ENCODE measurements at regions not wholly inside any gene's neighbourhood (a gene's known extent, or its start where the extent isn't known, plus 50 kb on each side); places are given as distances from the start of the nearest gene placed in this dataset.

DNA sequence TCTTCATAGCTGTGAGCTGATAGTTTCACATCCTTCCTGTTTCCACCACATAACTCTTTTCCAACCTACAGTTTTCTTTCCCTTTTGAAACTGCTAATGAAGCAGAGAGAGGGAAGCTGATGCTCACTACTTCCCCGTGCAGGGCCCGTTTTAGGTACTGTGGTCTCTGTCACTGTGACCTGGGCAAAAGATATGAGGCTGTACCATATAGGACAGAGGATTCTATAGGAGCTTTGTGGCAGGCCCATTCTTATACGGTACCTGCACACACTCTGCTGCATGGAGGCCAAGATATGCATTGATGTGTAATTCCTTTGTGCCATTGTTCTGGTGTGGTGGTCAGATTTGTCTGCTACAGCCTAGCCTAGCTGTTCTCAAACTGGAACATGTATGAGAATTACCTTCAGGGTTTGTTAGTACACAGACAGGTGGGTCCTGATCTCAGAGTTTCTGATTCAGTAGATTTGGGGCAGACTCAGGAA lies 577.3 kb downstream of the LMO7 start:
- Histone ChIP-seq H3K4me3 (no peak overlapping the region), H3K9ac (ENCODE audit: insufficient read depth in 1 of 2, low read length in 2 of 2) (no peak overlapping the region), H3K36me3 (ENCODE audit: control insufficient read depth in 4 of 4, insufficient read depth in 4 of 4, low read length in 4 of 4) (no peaks in the 10 kb centered on the region), H3K9me3 (ENCODE audit: control insufficient read depth in 4 of 4, insufficient read depth in 3 of 4, low read length in 3 of 4) (no peaks in the 10 kb centered on the region), H3K27me3 (ENCODE audit: control insufficient read depth in 3 of 3, insufficient read depth in 3 of 3, low read length in 2 of 3) (no peaks in the 10 kb centered on the region), H3K4me1 (ENCODE audit: control insufficient read depth in 5 of 5, insufficient read depth in 5 of 5, low read length in 5 of 5) (peaks cover 0 to 2% (median 0%) of the 10 kb centered on the region in 5 donors), H3K27ac (ENCODE audit: low read depth in 1 of 2, low read length in 1 of 2) (no peak overlapping the region)
- TF ChIP-seq, protein P1, sequence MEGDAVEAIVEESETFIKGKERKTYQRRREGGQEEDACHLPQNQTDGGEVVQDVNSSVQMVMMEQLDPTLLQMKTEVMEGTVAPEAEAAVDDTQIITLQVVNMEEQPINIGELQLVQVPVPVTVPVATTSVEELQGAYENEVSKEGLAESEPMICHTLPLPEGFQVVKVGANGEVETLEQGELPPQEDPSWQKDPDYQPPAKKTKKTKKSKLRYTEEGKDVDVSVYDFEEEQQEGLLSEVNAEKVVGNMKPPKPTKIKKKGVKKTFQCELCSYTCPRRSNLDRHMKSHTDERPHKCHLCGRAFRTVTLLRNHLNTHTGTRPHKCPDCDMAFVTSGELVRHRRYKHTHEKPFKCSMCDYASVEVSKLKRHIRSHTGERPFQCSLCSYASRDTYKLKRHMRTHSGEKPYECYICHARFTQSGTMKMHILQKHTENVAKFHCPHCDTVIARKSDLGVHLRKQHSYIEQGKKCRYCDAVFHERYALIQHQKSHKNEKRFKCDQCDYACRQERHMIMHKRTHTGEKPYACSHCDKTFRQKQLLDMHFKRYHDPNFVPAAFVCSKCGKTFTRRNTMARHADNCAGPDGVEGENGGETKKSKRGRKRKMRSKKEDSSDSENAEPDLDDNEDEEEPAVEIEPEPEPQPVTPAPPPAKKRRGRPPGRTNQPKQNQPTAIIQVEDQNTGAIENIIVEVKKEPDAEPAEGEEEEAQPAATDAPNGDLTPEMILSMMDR (IDR thresholded peaks at IDR 0.05; ENCODE audit: control extremely low read depth, extremely low read depth), result no peak
- WGBS, 2 donors, result 56 to 71% methylated on average over 3 of the region's 3 CpGs
- DNase-seq, result no peak
- no peak for ATAC-seq (ENCODE audit: insufficient read depth, low FRiP score)

DNA sequence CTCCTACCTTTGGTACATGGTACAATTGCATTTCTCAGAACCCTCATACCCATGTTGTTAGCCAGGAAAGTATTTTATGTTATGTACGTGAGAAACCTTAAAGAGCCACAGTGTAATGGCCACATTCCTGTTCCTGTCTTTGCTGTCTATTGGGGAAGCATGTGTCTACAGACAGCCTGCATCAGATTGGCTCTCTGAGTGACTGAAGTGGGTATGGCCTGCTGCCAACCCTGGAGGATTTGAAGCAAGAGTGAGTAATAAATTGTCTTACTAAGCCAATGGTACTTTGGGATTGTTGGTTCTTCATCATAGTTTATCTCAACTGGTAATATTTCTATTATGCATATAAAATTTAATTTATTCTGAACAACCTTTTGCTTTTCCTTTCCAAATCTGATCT lies 574.1 kb downstream of the LMO7 start:
- no peak for DNase-seq

DNA sequence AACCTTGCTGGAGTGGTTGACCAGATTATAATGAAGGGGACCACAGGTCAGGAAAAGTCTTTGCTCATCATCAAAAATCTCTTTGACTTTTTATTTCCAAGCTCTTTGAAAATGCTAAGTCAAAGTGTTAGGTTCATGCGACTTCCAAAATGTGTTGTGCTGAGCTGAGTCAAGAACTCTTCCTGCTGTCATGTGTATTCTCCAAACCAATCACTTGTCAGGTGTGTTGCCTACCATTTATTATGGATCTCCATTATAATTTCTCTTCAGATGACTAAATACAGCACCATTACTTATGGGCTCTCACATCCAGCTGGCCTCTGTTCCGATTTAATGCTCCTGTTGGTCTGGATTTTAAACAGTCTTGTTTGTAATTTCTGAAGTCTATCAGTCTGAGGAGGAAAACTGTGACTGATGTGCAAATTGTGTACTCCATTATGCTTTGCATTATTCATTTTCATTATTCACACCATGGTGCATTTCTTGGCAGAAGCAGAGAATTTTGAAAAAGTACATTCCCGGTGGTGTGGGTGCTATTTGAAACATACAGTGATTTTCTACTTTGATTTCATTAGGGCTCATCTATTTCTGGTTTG lies 562.5 kb downstream of the LMO7 start:
- no peaks in the 10 kb centered on the region for H3K36me3 ChIP-seq (ENCODE audit: control insufficient read depth in 4 of 4, insufficient read depth in 4 of 4, low read length in 4 of 4)
- no peak overlapping the region for H3K27ac ChIP-seq (ENCODE audit: low read depth in 1 of 2, low read length in 1 of 2)
- ATAC-seq (ENCODE audit: insufficient read depth, low FRiP score), result no peak
- H3K4me1 ChIP-seq (ENCODE audit: control insufficient read depth in 5 of 5, insufficient read depth in 5 of 5, low read length in 5 of 5), result no peaks in the 10 kb centered on the region
- H3K27me3 ChIP-seq (ENCODE audit: control insufficient read depth in 3 of 3, insufficient read depth in 3 of 3, low read length in 2 of 3), result no peaks in the 10 kb centered on the region
- H3K9me3 ChIP-seq (ENCODE audit: control insufficient read depth in 4 of 4, insufficient read depth in 3 of 4, low read length in 3 of 4), result no peaks in the 10 kb centered on the region
- no peak overlapping the region for H3K9ac ChIP-seq (ENCODE audit: insufficient read depth in 1 of 2, low read length in 2 of 2)
- H3K4me3 ChIP-seq, result no peak overlapping the region
- TF ChIP-seq, protein P1 (IDR thresholded peaks at IDR 0.05; ENCODE audit: control extremely low read depth, extremely low read depth), result no peak
- DNase-seq, result no peak
- WGBS, 2 donors, result 92% methylated on average over 3 of the region's 3 CpGs

More for the DNA sequence above, 574.1 kb downstream of the LMO7 start:
- Histone ChIP-seq H3K9me3 (ENCODE audit: control insufficient read depth in 4 of 4, insufficient read depth in 3 of 4, low read length in 3 of 4) (no peaks in the 10 kb centered on the region), H3K36me3 (ENCODE audit: control insufficient read depth in 4 of 4, insufficient read depth in 4 of 4, low read length in 4 of 4) (no peaks in the 10 kb centered on the region), H3K4me3 (no peak overlapping the region), H3K4me1 (ENCODE audit: control insufficient read depth in 5 of 5, insufficient read depth in 5 of 5, low read length in 5 of 5) (no peaks in the 10 kb centered on the region), H3K27ac (ENCODE audit: low read depth in 1 of 2, low read length in 1 of 2) (no peak overlapping the region), H3K9ac (ENCODE audit: insufficient read depth in 1 of 2, low read length in 2 of 2) (no peak overlapping the region), H3K27me3 (ENCODE audit: control insufficient read depth in 3 of 3, insufficient read depth in 3 of 3, low read length in 2 of 3) (no peaks in the 10 kb centered on the region)
- TF ChIP-seq, protein P1 (IDR thresholded peaks at IDR 0.05; ENCODE audit: control extremely low read depth, extremely low read depth), result no peak
- 55 to 74% methylated on average over 1 of the region's 1 CpG for WGBS, 2 donors
- ATAC-seq (ENCODE audit: insufficient read depth, low FRiP score), result no peak

All from lung (tissue), 11 donors.